ENCODE measurements at regions not wholly inside any gene's neighbourhood (a gene's known extent, or its start where the extent isn't known, plus 50 kb on each side); places are given as distances from the start of the nearest gene placed in this dataset.
A peak's percentile ranks its signal among the peaks of the same experiment; 100 is the strongest.

GRCh38 chr20:11271319-11271718, 597.5 kb upstream of the JAG1 start:
- Mint-ChIP-seq H3K4me1 (peaks cover 57% of the 10 kb centered on the region), H3K27me3 (ENCODE audit: insufficient read depth, low read depth, poor library complexity) (peaks cover 4% of the 10 kb centered on the region), H3K9me3 (no peaks in the 10 kb centered on the region), H3K36me3 (ENCODE audit: low read depth) (no peaks in the 10 kb centered on the region), H3K4me3 (no peak overlapping the region), H3K27ac (no peak overlapping the region)
- ATAC-seq: peak; percentile 88
- DNase-seq (ENCODE audit: low spot score): peak; percentile 84
- TF ChIP-seq CTCF (conservative IDR thresholded peaks at IDR 0.05; ENCODE audit: low read depth in 2 of 2): peak; percentile 40 to 51
- TF ChIP-seq STAT1 (IDR thresholded peaks at IDR 0.05; ENCODE audit: unreplicated experiment): no peak
- TF ChIP-seq ZNF331 (CRISPR knock-in tag; IDR thresholded peaks at IDR 0.05; ENCODE audit: low read depth): peak; percentile 2; the same call in 1 of the 2 replicates
- TF ChIP-seq ZNF462 (CRISPR knock-in tag; IDR thresholded peaks at IDR 0.05): peak; percentile 89; the same call in 1 of the 2 replicates
- TF ChIP-seq ZNF114 (CRISPR knock-in tag; IDR thresholded peaks at IDR 0.05): peak; percentile 77; the same call in 1 of the 2 replicates
- no peak for TF ChIP-seq EZH2 (IDR thresholded peaks at IDR 0.05; ENCODE audit: low read depth, unreplicated experiment)
- H3K79me2 ChIP-seq (replicated peaks; ENCODE audit: insufficient read depth): no peaks in the 10 kb centered on the region
- no peak overlapping the region for H3K27ac ChIP-seq (ENCODE audit: low read depth)
- no peaks in the 10 kb centered on the region for H3K27me3 ChIP-seq (ENCODE audit: insufficient read depth)
- peaks cover 3% of the 10 kb centered on the region; the same call in 1 of the 2 replicates for H3K9me2 ChIP-seq (ENCODE audit: insufficient read depth)
- no peak overlapping the region for H3K4me3 ChIP-seq
- peak overlapping the region; percentile 52; the same call in 1 of the 2 replicates for H2AFZ ChIP-seq
- no peaks in the 10 kb centered on the region for H4K20me1 ChIP-seq (replicated peaks; ENCODE audit: insufficient read depth)
- no peak overlapping the region for H3K4me2 ChIP-seq
- H3K4me1 ChIP-seq (ENCODE audit: insufficient read depth): peaks cover 23% of the 10 kb centered on the region
- no peaks in the 10 kb centered on the region for H3K36me3 ChIP-seq (ENCODE audit: insufficient read depth)
- H3F3A ChIP-seq (replicated peaks; ENCODE audit: low read depth): no peaks in the 10 kb centered on the region; the same call in 1 of the 2 replicates

Data from GM23338 (cell line).